LNCaP clone FGC (cell line): ENCODE measurements at regions not wholly inside any gene's neighbourhood (a gene's known extent, or its start where the extent isn't known, plus 50 kb on each side); places are given as distances from the start of the nearest gene placed in this dataset.

ENCODE experiments used
- DNase-seq: peaks from one replicate; pipeline ENCODE4 v3.0.0-alpha.2; 2011; ENCODE audit warnings: low read depth
- H3K4me3 ChIP-seq: 2 replicates; pipeline ENCODE4 v1.5.1; 2011; ENCODE audit warnings: mild to moderate bottlenecking, low read depth, low read length, control low read depth
- TF ChIP-seq, protein P1 (sequence below): IDR thresholded peaks from 2 replicates; pipeline ENCODE4 v1.5.1; 2012; ENCODE audit warnings: mild to moderate bottlenecking; ENCODE audit not compliant: control insufficient read depth, insufficient read depth; ENCODE audit errors: extremely low read depth

DNA sequence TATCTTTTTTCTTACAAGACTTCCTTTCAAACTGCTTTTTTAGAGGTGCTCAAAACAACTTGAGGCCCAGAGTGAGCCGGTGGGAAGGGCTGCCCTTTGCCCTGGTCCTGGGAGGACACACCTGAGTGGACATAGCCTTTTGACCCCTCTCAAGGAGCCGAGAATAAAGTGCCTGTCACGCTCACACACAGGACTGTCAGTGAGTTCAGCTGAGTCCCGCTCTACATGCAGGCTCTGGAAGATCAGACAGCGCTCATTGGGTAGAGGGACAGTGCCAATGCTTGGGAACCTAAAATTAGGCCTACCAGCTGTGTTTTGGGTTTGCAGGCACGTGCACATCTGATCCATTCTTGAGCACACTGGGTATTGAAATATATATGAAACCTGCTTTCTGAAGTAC, 387.8 kb downstream of the CD83 start:
- TF ChIP-seq, protein P1, sequence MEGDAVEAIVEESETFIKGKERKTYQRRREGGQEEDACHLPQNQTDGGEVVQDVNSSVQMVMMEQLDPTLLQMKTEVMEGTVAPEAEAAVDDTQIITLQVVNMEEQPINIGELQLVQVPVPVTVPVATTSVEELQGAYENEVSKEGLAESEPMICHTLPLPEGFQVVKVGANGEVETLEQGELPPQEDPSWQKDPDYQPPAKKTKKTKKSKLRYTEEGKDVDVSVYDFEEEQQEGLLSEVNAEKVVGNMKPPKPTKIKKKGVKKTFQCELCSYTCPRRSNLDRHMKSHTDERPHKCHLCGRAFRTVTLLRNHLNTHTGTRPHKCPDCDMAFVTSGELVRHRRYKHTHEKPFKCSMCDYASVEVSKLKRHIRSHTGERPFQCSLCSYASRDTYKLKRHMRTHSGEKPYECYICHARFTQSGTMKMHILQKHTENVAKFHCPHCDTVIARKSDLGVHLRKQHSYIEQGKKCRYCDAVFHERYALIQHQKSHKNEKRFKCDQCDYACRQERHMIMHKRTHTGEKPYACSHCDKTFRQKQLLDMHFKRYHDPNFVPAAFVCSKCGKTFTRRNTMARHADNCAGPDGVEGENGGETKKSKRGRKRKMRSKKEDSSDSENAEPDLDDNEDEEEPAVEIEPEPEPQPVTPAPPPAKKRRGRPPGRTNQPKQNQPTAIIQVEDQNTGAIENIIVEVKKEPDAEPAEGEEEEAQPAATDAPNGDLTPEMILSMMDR: no peak
- no peak for DNase-seq
- H3K4me3 ChIP-seq: no peak overlapping the region

DNA sequence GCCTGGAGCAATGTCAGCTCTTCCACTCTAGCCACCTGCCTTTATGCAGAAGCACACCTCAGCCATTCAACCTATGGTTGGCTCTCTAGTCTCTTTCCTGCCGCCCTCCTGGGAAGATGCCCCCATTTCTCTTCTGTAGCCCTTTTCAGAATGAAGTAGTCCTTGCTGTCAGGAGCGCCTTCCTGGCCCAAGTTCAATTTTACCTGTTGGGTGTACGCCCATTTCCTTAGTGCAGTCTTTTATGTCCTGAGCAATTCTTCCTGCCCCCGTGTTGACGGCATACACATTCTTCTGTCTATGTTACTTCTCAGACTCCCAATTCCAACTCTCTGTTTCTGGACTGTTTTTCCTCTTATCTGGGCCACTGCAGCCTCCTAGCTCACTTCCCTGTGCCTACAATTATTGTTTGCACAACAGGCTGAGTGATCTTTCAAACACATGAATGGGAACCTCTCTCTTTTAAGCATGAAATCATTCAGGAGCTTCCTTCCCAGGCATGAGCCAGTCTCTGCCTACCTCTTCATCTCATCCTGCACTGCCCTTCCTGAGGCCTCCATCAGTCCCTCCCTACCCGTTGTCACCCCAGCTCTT, 389.2 kb downstream of the CD83 start:
- H3K4me3 ChIP-seq: no peak overlapping the region
- TF ChIP-seq, protein P1: no peak
- no peak for DNase-seq

DNA sequence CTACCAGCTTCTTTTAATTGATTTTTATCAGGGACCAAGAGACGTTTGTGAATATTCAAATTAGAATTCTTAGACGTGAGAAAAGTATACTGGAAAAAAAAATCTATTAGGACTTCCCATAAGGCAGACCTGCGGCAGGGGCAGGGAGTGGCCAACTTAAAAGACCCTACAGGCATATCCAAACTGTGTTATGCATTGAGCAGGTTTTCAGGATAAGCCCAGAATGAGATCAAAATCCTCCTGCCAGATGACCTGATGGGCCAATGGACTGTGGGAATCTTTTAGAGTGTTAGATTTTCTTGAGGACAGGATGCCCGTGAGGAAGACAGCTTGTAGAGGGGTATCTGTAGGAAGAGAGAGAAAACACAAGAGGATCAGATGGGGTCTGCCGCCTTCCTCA, 391.5 kb downstream of the CD83 start:
- TF ChIP-seq, protein P1: no peak
- DNase-seq: no peak
- no peak overlapping the region for H3K4me3 ChIP-seq

DNA sequence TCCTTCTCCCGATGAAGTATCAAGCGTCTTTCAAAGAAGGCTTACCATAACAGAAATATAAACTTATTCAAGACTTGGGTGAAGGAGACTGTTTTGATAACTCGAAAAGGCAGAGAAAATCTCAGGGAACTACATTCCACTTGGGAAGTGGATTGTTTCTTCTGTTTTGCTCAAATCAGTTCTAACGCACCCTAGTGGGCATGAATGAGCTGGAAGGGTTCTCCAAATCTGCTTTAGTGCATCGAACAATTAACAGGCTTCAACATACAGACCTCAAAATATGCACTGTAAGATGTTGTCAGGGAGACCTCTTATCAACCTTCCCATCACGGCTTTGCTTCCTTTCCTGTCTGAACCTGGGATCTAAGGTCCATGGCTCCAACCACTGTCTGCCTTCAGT, 392.5 kb downstream of the CD83 start:
- no peak for DNase-seq
- TF ChIP-seq, protein P1: no peak
- no peak overlapping the region for H3K4me3 ChIP-seq

DNA sequence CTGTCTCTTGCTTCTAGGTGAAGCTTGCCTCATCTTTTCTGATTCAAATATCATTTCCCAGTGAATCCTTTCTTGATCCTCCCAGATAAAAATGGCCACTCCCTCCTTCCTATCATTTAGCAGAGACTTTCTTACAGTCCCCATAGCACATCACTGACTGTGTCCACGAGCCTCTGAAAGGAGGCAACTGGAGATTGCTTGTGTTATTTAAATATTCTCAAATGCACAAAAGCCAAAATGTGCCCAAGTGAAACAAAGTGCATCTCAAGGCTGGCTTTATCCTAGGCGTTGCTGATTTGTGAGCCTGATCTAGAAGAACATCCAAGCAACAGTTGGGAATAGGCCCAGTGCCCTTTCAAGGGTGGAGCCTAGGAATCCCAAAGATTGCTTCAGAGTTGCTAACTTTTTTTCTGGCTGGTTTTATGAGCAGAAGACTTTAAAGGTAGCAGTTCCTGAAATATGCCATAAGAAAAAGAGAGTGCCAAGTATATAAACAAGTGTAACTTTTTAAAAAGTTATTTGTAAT, 393.6 kb downstream of the CD83 start:
- TF ChIP-seq, protein P1: no peak
- no peak for DNase-seq

DNA sequence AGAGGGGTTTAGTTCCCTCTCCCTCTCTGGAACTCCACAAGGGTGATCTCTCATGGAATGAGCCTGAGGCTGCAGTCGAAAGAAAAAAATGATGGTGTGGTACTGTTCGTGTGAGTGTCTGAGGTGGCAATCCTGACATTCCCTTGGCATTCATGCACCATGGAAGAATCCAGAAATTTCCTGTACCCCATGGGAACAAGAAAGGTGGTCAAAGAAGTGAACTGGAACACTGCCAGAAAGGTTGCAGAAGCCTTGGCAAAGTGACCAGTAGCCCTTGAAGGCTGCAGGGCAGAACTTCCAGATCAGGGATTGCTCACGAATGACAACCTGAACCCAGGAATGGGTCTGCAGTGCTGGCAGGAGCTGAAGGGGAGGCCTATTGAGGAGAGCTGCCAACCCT, 394.7 kb downstream of the CD83 start:
- TF ChIP-seq, protein P1: no peak
- no peak overlapping the region for H3K4me3 ChIP-seq
- DNase-seq: no peak

More for the DNA sequence above, 393.6 kb downstream of the CD83 start:
- no peak overlapping the region for H3K4me3 ChIP-seq
